GM12878 (cell line): ENCODE measurements at regions not wholly inside any gene's neighbourhood (a gene's known extent, or its start where the extent isn't known, plus 50 kb on each side); places are given as distances from the start of the nearest gene placed in this dataset.

ENCODE experiments used
- BCL11A ChIP-seq: IDR thresholded peaks from 2 replicates; pipeline ENCODE4 v1.6.1; 2011; ENCODE audit warnings: low read depth, low read length
- CEBPZ ChIP-seq: fragments of 150-350 bp; IDR thresholded peaks from 2 replicates; pipeline ENCODE4 v1.6.1; 2016; ENCODE audit warnings: low read depth, low read length
- E4F1 ChIP-seq: fragments of 450-650 bp; IDR thresholded peaks from 2 replicates; pipeline ENCODE4 v1.6.1; 2018; ENCODE audit warnings: borderline replicate concordance, mild to moderate bottlenecking; ENCODE audit not compliant: partially characterized antibody
- MEF2A ChIP-seq: IDR thresholded peaks from 2 replicates; pipeline ENCODE4 v1.6.1; 2011; ENCODE audit warnings: low read depth, mild to moderate bottlenecking, low read length, moderate library complexity; ENCODE audit not compliant: insufficient read depth
- NFYA ChIP-seq: IDR thresholded peaks from 2 replicates; pipeline ENCODE4 v1.6.1; 2011; ENCODE audit warnings: low read depth, mild to moderate bottlenecking, low read length, improper control_type of control experiment, borderline replicate concordance
- PKNOX1 ChIP-seq: fragments of 450-650 bp; IDR thresholded peaks from 2 replicates; pipeline ENCODE4 v1.6.1; 2016; ENCODE audit warnings: mild to moderate bottlenecking
- RELA ChIP-seq: fragments of 450-650 bp; IDR thresholded peaks from 2 replicates; pipeline ENCODE4 v1.8.0; 2014; ENCODE audit warnings: borderline replicate concordance; ENCODE audit not compliant: partially characterized antibody
- SMC3 ChIP-seq: IDR thresholded peaks from 2 replicates; pipeline ENCODE4 v1.6.1; 2011; ENCODE audit warnings: low read length, improper control_type of control experiment, borderline replicate concordance
- SP1 ChIP-seq: IDR thresholded peaks from one replicate; pipeline ENCODE4 v1.6.1; 2011; ENCODE audit warnings: low read depth, low read length
- SPI1 ChIP-seq: IDR thresholded peaks from 2 replicates; pipeline ENCODE4 v1.6.1; 2011; ENCODE audit warnings: low read depth, mild to moderate bottlenecking, low read length, moderate library complexity, borderline replicate concordance; ENCODE audit not compliant: insufficient read depth
- STAT3 ChIP-seq: IDR thresholded peaks from 2 replicates; pipeline ENCODE4 v1.6.1; 2011; ENCODE audit warnings: low read depth, low read length, improper control_type of control experiment
- TARDBP ChIP-seq: IDR thresholded peaks from 2 replicates; pipeline ENCODE4 v1.6.1; 2016; ENCODE audit warnings: borderline replicate concordance
- USF1 ChIP-seq: IDR thresholded peaks from 2 replicates; pipeline ENCODE4 v1.6.1; 2011; ENCODE audit warnings: borderline replicate concordance, low read depth, mild to moderate bottlenecking, moderate library complexity, mixed read lengths, low read length; ENCODE audit not compliant: insufficient read depth; ENCODE audit errors: extremely low read length
- USF2 ChIP-seq: IDR thresholded peaks from 2 replicates; pipeline ENCODE4 v1.6.1; 2011; ENCODE audit warnings: low read depth, low read length, improper control_type of control experiment, borderline replicate concordance
- YY1 ChIP-seq: IDR thresholded peaks from 2 replicates; pipeline ENCODE4 v1.6.1; 2011; ENCODE audit warnings: low read depth, mild to moderate bottlenecking, low read length
- ZBTB4 ChIP-seq: fragments of 450-650 bp; formaldehyde crosslinking; IDR thresholded peaks from 2 replicates; pipeline ENCODE4 v1.4.0; 2022; ENCODE audit warnings: mild to moderate bottlenecking, moderate library complexity
- ZNF622 ChIP-seq: fragments of 450-650 bp; IDR thresholded peaks from 2 replicates; pipeline ENCODE4 v1.6.1; 2017; ENCODE audit warnings: mild to moderate bottlenecking, inconsistent platforms

GRCh38 chr5:107263387-107264018 lies 407.2 kb downstream of the EFNA5 start (continued):
- TF ChIP-seq SMC3, result no peak
- no peak for TF ChIP-seq USF1
- no peak for TF ChIP-seq ZBTB4
- TF ChIP-seq SP1, result no peak
- no peak for TF ChIP-seq YY1
- no peak for TF ChIP-seq TARDBP
- TF ChIP-seq PKNOX1, result no peak
- TF ChIP-seq NFYA, result no peak
- no peak for TF ChIP-seq RELA
- TF ChIP-seq USF2, result no peak
- TF ChIP-seq STAT3, result no peak
- 0 out of 2 replicates have a peak, but pooled peaks have one; percentile 15 for TF ChIP-seq SPI1
- no peak for TF ChIP-seq MEF2A
- no peak for TF ChIP-seq BCL11A
- no peak for TF ChIP-seq ZNF622
- TF ChIP-seq CEBPZ, result no peak
- TF ChIP-seq E4F1, result no peak
